ENCODE measurements at regions not wholly inside any gene's neighbourhood (a gene's known extent, or its start where the extent isn't known, plus 50 kb on each side); places are given as distances from the start of the nearest gene placed in this dataset.

GRCh38 chr3:127375151-127375930 is 87.5 kb upstream of the PRR20G start:
- DNase-seq (ENCODE audit: low read depth), result no peak
- TF ChIP-seq CTCF (IDR thresholded peaks at IDR 0.05; ENCODE audit: low read depth, low read length, missing control alignments), result no peak

GRCh38 chr3:127374086-127375010 is 86.5 kb upstream of the PRR20G start:
- TF ChIP-seq CTCF (IDR thresholded peaks at IDR 0.05; ENCODE audit: low read depth, low read length, missing control alignments), result peak; percentile 60
- DNase-seq (ENCODE audit: low read depth), result no peak
- H3K4me3 ChIP-seq (ENCODE audit: low read depth, low read length), result no peak overlapping the region

More at GRCh38 chr3:127375151-127375930, 87.5 kb upstream of the PRR20G start:
- no peak overlapping the region for H3K4me3 ChIP-seq (ENCODE audit: low read depth, low read length)

- no peak for TF ChIP-seq CTCF (IDR thresholded peaks at IDR 0.05; ENCODE audit: low read depth, low read length, missing control alignments)
- no peak overlapping the region for H3K4me3 ChIP-seq (ENCODE audit: low read depth, low read length)
Observed at GRCh38 chr3:127373441-127374085, 85.7 kb upstream of the PRR20G start.

DNA sequence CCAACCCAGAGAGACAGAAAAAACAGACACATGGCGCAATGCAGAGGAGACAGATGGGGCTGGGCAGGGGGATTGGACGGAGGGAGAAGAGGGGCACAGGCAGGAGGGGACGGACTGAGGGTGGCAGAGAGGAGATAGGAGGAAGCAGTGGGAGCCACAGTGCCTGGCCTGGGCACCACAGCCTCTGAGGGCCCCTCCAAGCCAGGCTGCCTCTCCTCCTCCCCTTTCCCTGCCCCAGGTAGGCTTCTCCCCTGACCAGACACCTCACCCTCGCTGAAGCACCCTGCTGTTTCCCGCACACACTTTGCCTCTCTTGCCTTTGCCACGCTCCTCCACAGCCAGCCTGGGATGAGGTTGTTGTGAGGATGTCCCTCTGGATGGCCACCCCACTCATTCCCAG is 84.0 kb upstream of the PRR20G start:
- no peak overlapping the region for H3K4me3 ChIP-seq (ENCODE audit: low read depth, low read length)
- no peak for TF ChIP-seq CTCF (IDR thresholded peaks at IDR 0.05; ENCODE audit: low read depth, low read length, missing control alignments)
- DNase-seq (ENCODE audit: low read depth), result no peak

More at GRCh38 chr3:127373441-127374085, 85.7 kb upstream of the PRR20G start:
- no peak for DNase-seq (ENCODE audit: low read depth)

DNA sequence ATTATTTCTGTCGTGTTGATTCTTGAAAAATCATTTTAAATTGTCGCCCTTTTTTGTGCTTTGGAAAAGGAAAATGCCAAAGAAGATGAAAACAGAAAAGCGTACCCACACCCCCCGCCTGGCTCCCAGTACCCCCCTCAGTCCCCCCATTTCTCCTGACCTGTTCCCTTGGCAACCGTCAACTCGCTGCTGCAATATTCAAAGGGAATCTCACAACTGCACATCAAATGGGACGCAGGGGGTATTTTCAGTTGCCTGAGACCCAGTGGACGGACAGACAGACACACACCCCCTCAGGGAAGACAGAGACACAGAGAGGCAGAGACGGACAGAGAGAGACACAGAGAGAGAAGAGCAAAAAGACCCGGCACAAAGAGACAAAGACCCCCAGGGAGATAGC is 83.5 kb upstream of the PRR20G start:
- DNase-seq (ENCODE audit: low read depth), result no peak
- no peak overlapping the region for H3K4me3 ChIP-seq (ENCODE audit: low read depth, low read length)
- TF ChIP-seq CTCF (IDR thresholded peaks at IDR 0.05; ENCODE audit: low read depth, low read length, missing control alignments), result no peak

DNA sequence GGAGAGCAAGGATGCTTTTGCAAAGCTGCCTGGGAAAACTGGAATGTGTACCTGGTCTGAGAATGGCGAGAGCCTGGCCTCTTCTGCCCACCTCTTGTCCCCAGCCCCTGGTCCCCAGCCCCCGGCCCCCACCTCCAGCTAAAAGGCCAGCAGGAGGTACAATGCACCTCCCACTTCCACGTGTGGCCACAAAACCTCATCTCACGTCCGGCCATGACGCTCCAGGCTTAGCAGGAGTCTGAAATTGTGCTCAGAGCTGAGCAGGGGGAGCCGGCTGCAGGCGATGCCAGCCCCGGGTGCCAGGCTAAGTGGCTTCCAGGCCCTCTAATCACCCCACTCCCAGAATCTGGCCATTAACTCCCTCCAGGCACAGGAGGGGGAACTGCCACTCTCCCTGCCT is 83.1 kb upstream of the PRR20G start:
- DNase-seq (ENCODE audit: low read depth), result no peak
- TF ChIP-seq CTCF (IDR thresholded peaks at IDR 0.05; ENCODE audit: low read depth, low read length, missing control alignments), result no peak
- H3K4me3 ChIP-seq (ENCODE audit: low read depth, low read length), result no peak overlapping the region

All from GM12864 (cell line).